GM19025 (cell line): ENCODE measurements at regions not wholly inside any gene's neighbourhood (a gene's known extent, or its start where the extent isn't known, plus 50 kb on each side); places are given as distances from the start of the nearest gene placed in this dataset.

ENCODE experiments used
- ATAC-seq: cut with Tn5 transposase; IDR thresholded peaks from one replicate; pipeline ENCODE4 v1.9.1; 2021; ENCODE audit warnings: mild to moderate bottlenecking, low read depth, moderate library complexity; ENCODE audit not compliant: unreplicated experiment

DNA sequence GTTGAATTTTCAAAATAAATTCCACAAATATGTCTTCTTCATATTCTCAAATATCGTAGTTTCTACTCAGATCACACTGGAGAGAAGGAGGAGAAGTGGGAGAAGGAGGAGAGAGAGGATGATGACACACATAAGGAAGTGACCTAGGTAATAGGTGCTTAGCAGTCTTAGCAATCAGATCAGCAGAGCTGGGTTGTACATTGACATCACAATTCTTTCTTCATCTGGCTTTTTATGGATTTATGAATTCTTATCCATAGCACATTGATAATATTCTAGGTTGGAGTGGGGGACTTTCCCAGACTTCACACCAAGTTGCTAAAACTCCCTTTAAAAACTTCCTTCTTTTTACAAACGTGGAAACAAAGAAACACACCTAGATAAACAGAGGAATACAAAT, 86.9 kb downstream of the FGF9 start:
- ATAC-seq, result no peak

DNA sequence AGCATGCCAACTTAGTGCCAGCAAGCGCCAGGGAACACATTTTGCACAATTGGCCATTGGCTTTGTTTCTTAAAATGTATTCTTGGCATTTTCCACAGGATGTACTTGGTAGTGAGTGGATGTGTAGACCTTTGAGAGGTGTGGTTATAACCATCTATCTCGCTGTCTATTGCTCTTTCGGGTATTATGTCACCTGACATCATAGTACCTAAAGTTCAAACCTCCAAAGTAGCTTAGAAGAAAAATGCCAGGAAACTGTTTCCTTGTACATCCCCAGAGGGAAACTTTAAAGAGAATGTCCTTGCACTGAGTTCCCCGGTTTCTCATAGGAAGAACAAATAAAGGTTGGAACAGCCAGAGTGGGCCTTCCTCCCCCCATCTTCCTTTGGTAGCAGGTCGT, 87.6 kb downstream of the FGF9 start:
- no peak for ATAC-seq

DNA sequence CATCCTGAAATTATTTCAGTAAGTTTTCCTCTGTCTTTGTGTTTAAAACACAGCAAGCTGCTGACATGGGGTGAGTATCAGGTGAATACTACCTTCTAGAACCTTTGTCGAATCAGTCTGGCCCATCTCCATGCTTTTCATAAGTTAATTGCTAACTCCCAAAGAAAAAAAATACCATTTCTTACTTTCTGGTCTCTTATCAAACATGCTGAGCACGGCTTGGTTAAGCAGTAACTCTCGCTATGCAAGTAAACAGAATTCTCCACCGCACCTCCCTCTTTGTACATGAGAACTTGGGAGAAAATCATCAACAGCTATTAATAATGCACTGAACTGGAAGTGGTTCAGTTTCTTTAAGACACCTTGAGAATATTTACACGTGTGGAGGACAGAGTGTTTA, 88.6 kb downstream of the FGF9 start:
- ATAC-seq, result no peak

DNA sequence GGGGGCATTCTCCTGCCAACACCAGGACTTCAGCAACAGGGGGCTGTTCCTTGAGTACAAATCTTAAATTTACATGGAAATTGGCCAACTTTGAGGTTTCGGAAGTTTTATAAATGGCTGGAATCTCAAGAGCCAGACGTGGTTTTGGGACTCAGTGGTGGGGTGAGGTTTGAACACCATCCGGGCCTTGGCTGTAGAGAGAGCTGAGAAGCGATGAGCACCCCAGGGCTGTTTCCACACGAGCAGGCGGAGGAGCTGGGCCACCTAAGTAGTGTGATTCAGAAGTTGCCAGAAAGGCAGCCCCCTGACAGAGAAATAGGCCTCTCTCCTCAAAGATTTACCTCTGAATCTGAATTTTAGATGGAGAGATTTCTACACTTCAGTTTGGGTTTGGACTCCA, 89.0 kb downstream of the FGF9 start:
- no peak for ATAC-seq

DNA sequence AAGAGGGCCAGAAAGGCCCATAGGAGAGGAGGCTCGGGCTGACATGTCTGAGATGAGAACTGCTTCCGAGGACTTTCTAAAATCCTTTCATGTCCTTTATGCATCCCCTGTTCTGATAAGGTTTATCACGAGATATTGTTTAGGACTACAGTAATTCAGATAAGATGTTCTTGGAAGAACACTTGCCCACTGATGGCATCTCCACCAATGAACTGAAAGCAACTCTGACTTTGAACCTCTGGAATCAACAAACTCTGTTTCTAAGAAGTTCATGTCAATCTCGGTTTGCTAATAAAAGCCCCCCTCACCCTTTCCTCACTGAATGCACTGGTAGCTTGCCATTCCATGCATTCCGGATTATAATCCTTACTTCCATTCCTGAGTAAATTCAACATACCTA, 90.9 kb downstream of the FGF9 start:
- ATAC-seq, result no peak

DNA sequence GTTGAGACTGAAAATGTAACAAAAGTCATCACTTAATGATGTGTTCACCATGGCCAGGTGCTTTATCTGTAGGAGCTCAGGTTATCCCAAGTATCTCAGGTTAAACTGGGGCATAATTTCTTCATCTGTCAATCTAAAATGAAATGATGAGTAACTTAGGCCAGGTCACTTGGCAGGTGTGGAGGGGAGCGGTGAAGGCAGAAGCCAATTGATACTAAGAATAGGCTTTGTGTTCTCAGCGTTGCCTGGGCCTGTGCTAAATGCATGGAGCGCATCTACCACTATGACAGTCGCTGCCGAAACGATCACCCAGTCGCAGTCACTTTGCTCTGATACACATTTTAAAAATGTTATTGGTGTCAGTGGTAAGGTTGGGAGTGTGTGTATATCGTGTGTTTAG, 91.6 kb downstream of the FGF9 start:
- no peak for ATAC-seq

DNA sequence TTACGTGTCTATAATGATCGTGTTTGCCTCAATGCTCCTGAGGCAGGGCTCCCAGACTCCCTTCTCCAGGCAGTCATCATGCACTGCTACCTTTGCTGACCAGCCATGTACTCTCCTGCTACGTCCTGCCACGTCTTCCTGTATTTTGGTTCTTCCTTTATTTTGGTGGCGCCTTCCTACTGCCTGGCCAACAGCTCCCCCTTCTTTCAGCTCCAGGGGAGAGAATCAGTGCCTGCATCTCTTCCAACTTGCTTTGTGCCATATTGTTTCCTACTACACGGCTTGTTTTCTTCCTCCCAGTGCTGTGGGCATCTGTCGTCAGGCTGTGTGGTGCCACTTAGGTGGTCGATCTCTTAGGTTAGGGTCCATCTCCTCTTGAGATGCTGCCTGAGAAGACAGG, 96.2 kb downstream of the FGF9 start:
- ATAC-seq, result no peak

DNA sequence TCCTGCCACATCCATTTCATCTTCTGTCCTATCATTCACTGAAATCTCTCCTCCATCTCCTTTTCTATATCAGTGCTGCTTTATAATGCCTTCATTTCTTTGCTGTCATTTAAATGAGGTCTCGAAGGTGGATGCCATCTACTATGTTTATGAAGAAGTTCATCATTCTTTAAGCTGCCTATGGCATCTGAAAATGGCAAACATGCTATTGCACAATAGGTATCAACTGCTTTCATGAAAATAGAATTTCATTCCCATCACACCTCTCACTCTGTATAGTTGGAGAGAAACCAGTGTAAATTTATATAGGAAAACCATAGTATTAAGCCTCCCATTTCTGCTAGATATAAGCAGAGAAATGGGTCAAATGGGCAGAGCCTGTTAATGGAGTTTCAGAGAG, 100.2 kb downstream of the FGF9 start:
- ATAC-seq, result no peak

DNA sequence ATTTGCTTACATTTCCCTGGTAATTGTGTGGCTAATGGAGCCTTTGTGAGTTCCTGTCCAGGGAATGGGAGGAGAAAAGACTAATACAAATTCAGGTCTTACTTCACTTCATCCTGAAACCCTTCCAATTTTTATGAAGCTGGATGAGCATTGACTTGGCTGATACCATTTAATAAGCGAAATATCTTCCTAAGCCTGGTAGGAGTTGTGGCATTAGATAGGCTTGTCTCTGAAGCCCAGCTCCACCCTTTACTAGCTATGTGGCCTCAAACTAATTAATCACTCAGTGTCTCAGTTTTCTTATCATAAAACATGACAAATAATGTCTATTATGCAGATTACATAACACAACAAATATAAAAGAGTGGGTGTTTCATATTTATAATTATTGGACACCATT, 106.3 kb downstream of the FGF9 start:
- no peak for ATAC-seq

DNA sequence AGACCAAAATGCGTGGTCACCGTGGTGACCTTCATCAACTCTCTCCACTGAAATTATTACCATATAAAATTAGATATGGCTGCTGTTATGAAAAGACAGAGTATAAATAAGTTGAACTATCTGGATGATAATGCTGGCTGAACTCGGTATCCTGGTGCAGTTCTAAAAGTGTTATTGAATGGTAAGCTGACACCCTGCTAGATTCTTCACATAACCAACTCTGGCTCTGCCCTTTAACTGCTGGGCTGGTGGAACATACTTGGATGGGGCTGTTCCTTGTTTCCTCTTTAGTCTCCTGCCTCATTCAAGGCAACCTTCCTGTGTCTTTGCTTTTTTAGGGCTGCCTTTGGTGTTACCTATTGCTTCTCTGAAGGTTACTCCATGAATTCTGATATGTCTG, 106.9 kb downstream of the FGF9 start:
- ATAC-seq, result no peak

DNA sequence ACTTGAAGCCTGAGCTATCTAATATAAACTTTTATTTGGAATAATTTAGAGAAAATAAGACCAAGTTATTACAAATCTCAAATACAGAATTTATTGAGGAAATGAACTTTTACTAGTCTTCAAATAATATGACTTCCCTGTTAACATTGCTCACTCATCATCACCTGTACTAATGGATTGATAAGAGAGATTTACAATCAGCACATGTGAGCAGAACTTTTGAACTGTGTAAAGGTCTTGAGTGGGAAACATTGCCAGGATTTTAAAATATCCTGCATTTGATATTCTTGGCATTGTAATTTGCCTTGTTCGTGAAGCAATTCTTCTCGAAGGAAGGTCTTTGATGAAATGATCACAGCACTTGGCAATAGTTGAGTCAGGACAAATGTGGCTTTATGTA, 111.9 kb downstream of the FGF9 start:
- ATAC-seq, result no peak

DNA sequence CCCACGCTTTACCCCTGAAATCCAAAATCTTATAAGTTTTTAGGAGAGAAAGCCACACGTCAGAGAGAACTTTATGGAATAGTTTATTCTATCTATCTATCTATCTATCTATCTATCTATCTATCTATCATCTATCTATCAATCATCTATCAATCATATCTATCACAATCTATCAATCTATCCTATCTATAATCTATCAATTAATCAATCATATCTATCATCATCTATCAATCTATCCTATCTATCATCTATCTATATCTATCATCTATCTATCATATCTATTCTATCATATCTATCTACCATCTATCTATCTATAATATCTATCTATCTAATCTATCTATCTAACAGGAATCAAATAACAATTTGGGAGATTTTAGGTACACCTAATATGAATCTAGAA, 115.1 kb downstream of the FGF9 start:
- ATAC-seq, result no peak

DNA sequence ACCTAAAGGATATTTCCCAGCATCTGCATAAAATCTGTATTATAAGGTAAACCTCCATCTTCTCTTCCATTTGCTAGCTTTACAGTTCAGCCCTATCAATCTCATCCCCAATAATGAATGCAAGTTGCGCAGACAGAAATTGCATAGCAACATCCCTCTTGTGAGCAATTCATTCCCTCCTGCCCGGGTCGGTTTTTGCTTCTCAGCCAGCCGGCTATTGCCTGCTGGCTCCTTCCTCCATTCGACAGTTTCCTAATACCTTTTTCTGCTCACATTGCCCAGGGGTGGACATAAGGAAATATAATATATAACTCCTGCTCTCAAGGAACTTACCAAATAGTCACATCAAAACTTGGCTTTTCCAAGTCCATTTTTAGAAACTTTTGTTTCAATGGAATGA, 125.2 kb downstream of the FGF9 start:
- ATAC-seq, result no peak

DNA sequence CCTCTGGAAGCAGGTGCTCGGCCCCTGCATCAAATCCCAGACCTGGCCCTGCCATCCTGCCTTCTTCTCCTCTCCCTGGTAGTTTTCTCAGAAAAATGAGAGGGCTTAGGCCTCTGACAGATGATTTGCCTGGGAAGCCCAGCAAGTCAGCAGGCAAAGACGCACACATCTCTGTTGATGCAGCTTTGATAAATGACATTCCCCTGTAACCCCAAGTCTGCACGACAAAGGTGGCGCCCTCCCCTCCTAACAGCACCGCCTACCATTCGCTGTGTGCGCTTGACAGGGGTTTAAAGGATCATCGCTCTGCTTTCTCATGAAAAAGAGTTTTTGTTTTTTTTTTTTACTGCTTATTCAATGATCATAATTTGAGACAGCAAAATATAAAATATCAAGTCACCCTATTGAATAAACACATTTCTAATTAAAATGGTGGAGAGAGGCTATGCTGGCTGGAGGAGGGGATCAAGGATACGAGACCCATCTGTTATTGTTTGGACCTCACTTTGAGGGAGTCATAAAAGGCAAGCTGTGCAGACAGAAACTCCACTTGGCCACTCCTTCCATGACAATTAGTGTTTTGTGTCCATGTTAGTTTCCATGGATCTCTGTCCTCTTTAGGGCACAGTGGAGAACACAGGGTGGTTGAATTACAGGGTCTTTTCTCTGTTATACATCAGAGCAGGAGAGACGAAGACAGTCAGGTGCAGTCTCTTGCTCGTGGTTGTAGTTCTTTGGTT, 126.1 kb downstream of the FGF9 start:
- no peak for ATAC-seq

DNA sequence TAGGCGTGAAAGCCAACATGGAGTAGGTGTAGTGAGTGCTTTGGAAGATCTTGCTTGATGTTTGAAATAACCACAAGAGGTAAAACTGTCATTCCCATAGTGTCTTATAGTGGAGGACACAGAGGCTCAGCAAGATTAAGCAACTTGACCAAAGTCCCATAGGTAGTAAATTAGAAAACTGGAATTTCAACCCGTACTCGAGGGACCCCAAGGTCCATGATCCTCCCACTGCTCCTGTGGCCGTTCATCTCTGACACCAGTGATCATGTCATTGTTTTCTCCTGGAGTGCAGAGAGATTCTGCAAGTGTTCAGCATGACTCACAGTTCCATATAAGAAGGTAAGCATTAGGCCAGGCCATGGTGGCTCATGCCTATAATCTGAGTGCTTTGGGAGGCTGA, 126.9 kb downstream of the FGF9 start:
- ATAC-seq, result no peak

DNA sequence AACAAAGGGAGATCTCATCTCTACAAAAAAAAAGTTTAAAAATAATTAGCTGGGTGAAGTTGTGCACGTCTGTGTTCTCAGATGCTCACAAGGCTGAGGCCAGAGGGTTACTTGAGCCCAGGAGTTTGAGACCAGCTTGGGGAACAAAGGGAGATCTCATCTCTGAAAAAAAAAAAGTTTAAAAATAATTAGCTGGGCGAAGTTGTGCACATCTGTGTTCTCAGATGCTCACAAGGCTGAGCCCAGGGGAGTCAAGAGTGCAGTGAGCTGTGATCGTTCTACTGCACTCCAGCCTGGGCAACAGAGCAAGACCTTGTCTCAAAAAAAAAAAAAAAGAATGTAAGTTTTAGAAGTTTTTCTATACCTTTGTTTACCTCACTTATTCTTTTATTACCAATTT, 127.3 kb downstream of the FGF9 start:
- ATAC-seq, result no peak

DNA sequence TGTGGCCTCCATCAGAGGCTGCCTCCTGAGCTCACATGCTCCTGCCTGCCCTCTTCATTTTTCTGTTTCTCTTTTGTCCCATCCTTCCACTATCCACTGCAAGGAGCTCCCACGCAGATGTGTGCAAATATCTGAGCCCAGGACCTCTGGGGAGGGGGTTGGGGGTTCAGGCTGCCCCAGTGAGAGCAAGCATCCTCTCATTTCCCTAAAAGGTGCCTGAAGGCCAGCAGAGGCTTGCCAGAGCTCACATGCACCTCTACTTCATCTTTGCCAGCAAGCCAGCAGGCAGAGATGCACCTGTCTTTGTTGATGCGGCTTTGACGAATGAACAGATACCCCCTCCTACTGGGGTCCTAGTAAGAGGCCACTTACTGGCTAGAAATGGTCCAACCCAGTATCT, 128.8 kb downstream of the FGF9 start:
- ATAC-seq, result no peak

DNA sequence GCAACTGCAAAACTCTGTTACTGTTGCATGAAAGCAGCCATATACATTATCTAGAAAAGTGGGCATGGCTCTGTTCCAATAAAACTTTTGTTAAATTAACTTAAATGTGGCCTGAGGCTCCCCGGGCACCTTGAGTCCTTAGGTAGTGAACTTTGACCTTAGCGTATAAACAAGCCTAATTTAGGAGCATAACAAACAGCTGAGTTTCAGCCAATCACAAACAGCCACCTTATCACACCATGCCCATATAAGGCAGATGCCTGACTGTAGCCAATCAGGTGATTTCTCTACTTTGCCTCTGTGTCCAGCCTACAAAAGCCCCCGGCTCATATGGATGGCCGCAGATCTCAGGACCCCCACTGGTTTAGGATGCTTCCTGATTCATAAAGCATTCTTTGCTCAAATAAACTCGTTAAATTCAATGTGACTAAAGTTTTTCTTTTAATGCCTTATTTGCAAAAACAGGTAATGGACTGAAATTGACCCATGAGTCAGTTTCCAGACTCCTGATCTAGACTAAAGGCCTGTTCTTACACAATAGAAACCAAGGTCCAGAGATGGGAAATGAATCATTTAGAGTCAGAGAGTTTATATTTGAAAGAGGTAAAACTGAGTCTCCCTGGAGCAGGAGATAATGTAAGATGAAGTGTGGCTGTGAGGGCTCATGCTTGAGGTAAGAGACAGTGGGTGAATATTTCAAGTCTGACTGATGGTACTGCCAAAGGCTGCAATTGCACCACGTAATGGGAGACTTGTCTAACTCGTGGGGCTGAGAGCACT, 130.2 kb downstream of the FGF9 start:
- ATAC-seq, result no peak

DNA sequence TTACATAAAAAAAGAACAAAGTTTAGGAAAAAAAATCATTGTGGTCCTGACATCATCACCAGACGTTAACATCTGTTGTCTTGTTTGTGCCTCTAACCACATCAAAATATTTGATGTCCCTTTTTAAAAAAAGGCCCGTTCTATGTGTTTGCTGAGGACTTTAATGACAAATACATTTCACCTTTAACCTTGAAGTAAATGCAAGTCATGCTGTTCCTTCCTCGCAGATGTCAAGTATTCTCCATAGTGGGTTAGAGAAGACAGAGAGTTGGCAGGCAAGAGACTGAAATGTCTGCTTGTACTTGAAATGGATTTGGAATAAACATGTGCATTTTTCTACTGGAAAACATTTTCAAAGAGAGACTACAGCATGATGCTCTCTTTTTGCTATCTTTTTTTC, 134.9 kb downstream of the FGF9 start:
- ATAC-seq, result no peak

DNA sequence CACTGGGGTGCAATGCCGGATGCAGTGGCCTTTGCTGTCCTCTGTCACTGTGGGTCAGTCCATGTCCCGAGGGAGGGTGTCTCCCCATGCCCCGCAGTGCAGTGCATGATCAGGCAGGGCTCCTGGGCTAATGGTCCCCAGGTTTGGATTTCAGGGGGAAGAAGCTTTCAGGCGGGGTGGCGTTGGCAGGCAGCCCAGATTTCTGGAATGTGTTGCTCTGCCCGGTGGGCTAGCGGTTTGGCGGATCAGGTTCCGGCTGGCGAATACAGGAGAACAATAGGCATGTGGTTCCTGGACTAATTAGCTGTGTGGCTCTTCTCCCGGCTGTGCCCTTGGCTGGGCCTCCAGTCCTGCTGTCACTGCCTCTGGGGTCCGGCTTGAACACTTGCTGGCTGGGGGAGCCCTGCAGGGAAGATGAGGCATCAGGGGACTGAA, 141.3 kb downstream of the FGF9 start:
- no peak for ATAC-seq

DNA sequence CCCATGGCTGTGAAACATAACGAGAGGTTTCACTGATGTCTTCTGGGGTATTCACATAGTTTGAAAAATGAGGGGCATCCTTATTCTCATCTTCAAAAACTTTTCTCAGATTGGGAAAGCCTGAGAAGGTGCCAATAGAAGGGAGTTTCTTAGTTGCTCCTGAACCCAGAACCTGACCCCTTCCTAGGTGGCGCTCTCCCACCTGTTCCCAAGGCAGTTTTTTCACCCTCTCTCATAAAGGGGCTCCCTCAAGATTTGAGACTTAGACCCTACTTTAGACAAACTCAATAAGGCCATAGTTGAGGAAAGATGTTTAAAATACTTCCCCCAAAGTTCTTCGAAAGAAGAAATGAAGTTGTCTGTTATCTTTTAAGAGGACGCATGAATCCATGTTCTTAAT, 142.2 kb downstream of the FGF9 start:
- ATAC-seq, result no peak

DNA sequence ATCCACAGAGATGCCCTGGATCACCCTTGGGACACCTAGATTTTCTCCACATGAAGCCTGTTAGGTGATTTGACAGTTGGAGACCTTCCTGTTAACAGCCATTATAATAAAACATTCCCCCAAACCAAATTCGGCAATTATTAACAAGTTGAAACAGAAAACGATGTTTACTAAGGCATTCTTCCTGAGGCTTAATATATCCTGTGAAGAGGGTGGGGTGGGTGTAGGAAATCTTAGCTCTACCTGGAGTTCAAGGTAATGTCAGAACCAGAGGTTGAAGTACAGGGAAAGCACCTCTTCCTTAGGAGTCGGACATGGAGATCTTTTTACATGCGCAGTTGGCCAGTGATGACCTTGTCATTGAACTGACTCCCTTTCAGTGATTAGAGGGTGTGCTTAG, 143.0 kb downstream of the FGF9 start:
- ATAC-seq, result no peak
